ENCODE measurements at regions not wholly inside any gene's neighbourhood (a gene's known extent, or its start where the extent isn't known, plus 50 kb on each side); places are given as distances from the start of the nearest gene placed in this dataset.

GRCh38 chr19:13604902-13605586 lies 98.8 kb upstream of the CACNA1A start:
- TF ChIP-seq CTCF (IDR thresholded peaks at IDR 0.05; ENCODE audit: insufficient read depth, low read depth, low read length, missing control alignments), result no peak
- no peak overlapping the region for H3K4me3 ChIP-seq (ENCODE audit: low read depth, low read length)
- no peak for DNase-seq (ENCODE audit: low read depth)

- DNase-seq (ENCODE audit: low read depth), result no peak
- TF ChIP-seq CTCF (IDR thresholded peaks at IDR 0.05; ENCODE audit: insufficient read depth, low read depth, low read length, missing control alignments), result no peak
- no peak overlapping the region for H3K4me3 ChIP-seq (ENCODE audit: low read depth, low read length)
Measured at GRCh38 chr19:13600802-13601201, 94.5 kb upstream of the CACNA1A start.

- no peak overlapping the region for H3K4me3 ChIP-seq (ENCODE audit: low read depth, low read length)
- DNase-seq (ENCODE audit: low read depth), result no peak
- no peak for TF ChIP-seq CTCF (IDR thresholded peaks at IDR 0.05; ENCODE audit: insufficient read depth, low read depth, low read length, missing control alignments)
Measured at GRCh38 chr19:13600091-13600490, 93.8 kb upstream of the CACNA1A start.

- TF ChIP-seq CTCF (IDR thresholded peaks at IDR 0.05; ENCODE audit: insufficient read depth, low read depth, low read length, missing control alignments), result no peak
- no peak for DNase-seq (ENCODE audit: low read depth)
- no peak overlapping the region for H3K4me3 ChIP-seq (ENCODE audit: low read depth, low read length)
Measured at GRCh38 chr19:13599681-13600080, 93.4 kb upstream of the CACNA1A start.

- TF ChIP-seq CTCF (IDR thresholded peaks at IDR 0.05; ENCODE audit: insufficient read depth, low read depth, low read length, missing control alignments), result no peak
- no peak overlapping the region for H3K4me3 ChIP-seq (ENCODE audit: low read depth, low read length)
- DNase-seq (ENCODE audit: low read depth), result no peak
Measured at GRCh38 chr19:13598098-13598497, 91.8 kb upstream of the CACNA1A start.

- peak; percentile 79 for DNase-seq (ENCODE audit: low read depth)
Measured at GRCh38 chr19:13597640-13598039, 91.4 kb upstream of the CACNA1A start.

More at GRCh38 chr19:13597640-13598039, 91.4 kb upstream of the CACNA1A start:
- peak; percentile 66 for TF ChIP-seq CTCF (IDR thresholded peaks at IDR 0.05; ENCODE audit: insufficient read depth, low read depth, low read length, missing control alignments)
- H3K4me3 ChIP-seq (ENCODE audit: low read depth, low read length), result no peak overlapping the region
